GM23338 (cell line): ENCODE measurements at regions not wholly inside any gene's neighbourhood (a gene's known extent, or its start where the extent isn't known, plus 50 kb on each side); places are given as distances from the start of the nearest gene placed in this dataset.

Experiments used
- ATAC-seq: fragments of 200-7000 bp; cut with Tn5 transposase; 3 replicates; pipeline ENCODE4 v1.9.1; 2020
- DNase-seq: peaks from one replicate; pipeline ENCODE4 v3.0.0-alpha.2; 2015; ENCODE audit warnings: low spot score
- H2AFZ ChIP-seq: fragments of 200-600 bp; sonication (generic); 2 replicates; pipeline ENCODE4 v1.8.0; 2016; ENCODE audit warnings: antibody characterized with exemption, mild to moderate bottlenecking, moderate library complexity
- H3F3A ChIP-seq: fragments of 200-600 bp; sonication (generic); replicated peaks from 2 replicates; pipeline ENCODE4 v1.8.0; 2017; ENCODE audit warnings: antibody characterized with exemption, mixed run types, low read depth
- H3K27ac ChIP-seq: fragments of 200-600 bp; sonication (generic); 2 replicates; pipeline ENCODE4 v1.6.1; 2016; ENCODE audit warnings: low read depth
- H3K27me3 ChIP-seq: fragments of 200-600 bp; sonication (generic); 2 replicates; pipeline ENCODE4 v1.8.0; 2016; ENCODE audit warnings: mild to moderate bottlenecking, mixed run types, moderate library complexity; ENCODE audit not compliant: insufficient read depth
- H3K36me3 ChIP-seq: fragments of 200-600 bp; sonication (generic); 2 replicates; pipeline ENCODE4 v1.8.0; 2016; ENCODE audit warnings: mild to moderate bottlenecking; ENCODE audit not compliant: insufficient read depth
- H3K4me1 ChIP-seq: fragments of 200-600 bp; sonication (generic); 2 replicates; pipeline ENCODE4 v1.8.0; 2016; ENCODE audit warnings: mild to moderate bottlenecking, moderate library complexity; ENCODE audit not compliant: insufficient read depth
- H3K4me2 ChIP-seq: fragments of 200-600 bp; sonication (generic); 2 replicates; pipeline ENCODE4 v1.7.1; 2017; ENCODE audit warnings: mixed run types
- H3K4me3 ChIP-seq: fragments of 200-600 bp; sonication (generic); 2 replicates; pipeline ENCODE4 v1.6.1; 2016; ENCODE audit warnings: mixed run types
- H3K79me2 ChIP-seq: fragments of 200-600 bp; sonication (generic); replicated peaks from 2 replicates; pipeline ENCODE4 v1.8.0; 2017; ENCODE audit warnings: mild to moderate bottlenecking; ENCODE audit not compliant: insufficient read depth
- H3K9me2 ChIP-seq: fragments of 200-600 bp; sonication (generic); 2 replicates; pipeline ENCODE4 v1.8.0; 2017; ENCODE audit not compliant: insufficient read depth
- H4K20me1 ChIP-seq: fragments of 200-600 bp; sonication (generic); replicated peaks from 2 replicates; pipeline ENCODE4 v1.8.0; 2017; ENCODE audit warnings: mild to moderate bottlenecking; ENCODE audit not compliant: insufficient read depth
- H3K27ac Mint-ChIP-seq: 2 replicates; pipeline ENCODE4 v1.8.0; 2020; ENCODE audit warnings: inconsistent platforms, mild to moderate bottlenecking, moderate library complexity, mixed read lengths
- H3K27me3 Mint-ChIP-seq: 3 replicates; pipeline ENCODE4 v1.8.0; 2022; ENCODE audit warnings: low read depth, mild to moderate bottlenecking, moderate library complexity, mixed read lengths, inconsistent platforms; ENCODE audit not compliant: insufficient read depth, poor library complexity
- H3K36me3 Mint-ChIP-seq: 3 replicates; pipeline ENCODE4 v1.8.0; 2021; ENCODE audit warnings: low read depth, mild to moderate bottlenecking, inconsistent platforms, moderate library complexity, mixed read lengths
- H3K4me1 Mint-ChIP-seq: 3 replicates; pipeline ENCODE4 v1.8.0; 2020; ENCODE audit warnings: mild to moderate bottlenecking, inconsistent platforms, mixed read lengths
- H3K4me3 Mint-ChIP-seq: 3 replicates; pipeline ENCODE4 v1.8.0; 2021; ENCODE audit warnings: moderate library complexity, mild to moderate bottlenecking, inconsistent platforms, mixed read lengths
- H3K9me3 Mint-ChIP-seq: 3 replicates; pipeline ENCODE4 v1.8.0; 2020; ENCODE audit warnings: moderate library complexity, mild to moderate bottlenecking, inconsistent platforms, mixed read lengths
- CREB1 ChIP-seq: fragments of 250-450 bp; sonication (Bioruptor Pico); IDR thresholded peaks from 2 replicates; pipeline ENCODE4 v1.5.0; 2020; ENCODE audit warnings: low read depth, mild to moderate bottlenecking, moderate library complexity
- CTCF ChIP-seq, 2 experiments: fragments of 200-600 bp in 1 of 2; sonication (generic) in 1 of 2; conservative IDR thresholded peaks; 2 replicates each; pipeline versions ENCODE4 v1.5.1 to v1.6.1; 2016 to 2017; ENCODE audit warnings: antibody characterized with exemption in 2 of 2, low read depth in 2 of 2, mild to moderate bottlenecking in 2 of 2, moderate library complexity in 1 of 2
- ETS1 ChIP-seq: IDR thresholded peaks from 2 replicates; pipeline ENCODE4 v1.6.1; 2016; ENCODE audit warnings: antibody characterized with exemption
- EZH2 ChIP-seq: fragments of 200-600 bp; sonication (generic); IDR thresholded peaks from one replicate; pipeline ENCODE4 v1.8.0; 2017; ENCODE audit warnings: antibody characterized with exemption, mild to moderate bottlenecking, low read depth; ENCODE audit not compliant: unreplicated experiment
- EZH2phosphoT487 ChIP-seq: fragments of 200-600 bp; sonication (generic); IDR thresholded peaks from one replicate; pipeline ENCODE4 v1.8.1; 2018; ENCODE audit warnings: antibody characterized with exemption; ENCODE audit not compliant: unreplicated experiment
- JUNB ChIP-seq: IDR thresholded peaks from one replicate; pipeline ENCODE4 v1.6.1; 2016; ENCODE audit warnings: antibody characterized with exemption; ENCODE audit not compliant: unreplicated experiment
- NANOG ChIP-seq: IDR thresholded peaks from 2 replicates; pipeline ENCODE4 v1.6.1; 2016; ENCODE audit warnings: antibody characterized with exemption, borderline replicate concordance
- POLR2AphosphoS5 ChIP-seq: IDR thresholded peaks from 2 replicates; pipeline ENCODE4 v1.6.1; 2016; ENCODE audit warnings: antibody characterized with exemption, low read depth
- STAT1 ChIP-seq: IDR thresholded peaks from one replicate; pipeline ENCODE4 v1.6.1; 2016; ENCODE audit warnings: antibody characterized with exemption; ENCODE audit not compliant: unreplicated experiment
- ZNF114 ChIP-seq: fragments of 250-450 bp; sonication (Bioruptor Pico); IDR thresholded peaks from 2 replicates; pipeline ENCODE4 v1.5.0; 2020; ENCODE audit warnings: mild to moderate bottlenecking, moderate library complexity
- ZNF331 ChIP-seq: fragments of 250-450 bp; sonication (Bioruptor Pico); IDR thresholded peaks from 2 replicates; pipeline ENCODE4 v1.5.0; 2020; ENCODE audit warnings: low read depth, mild to moderate bottlenecking, moderate library complexity

GRCh38 chr17:77433385-77434135 lies 292.8 kb downstream of the SEC14L1 start:
- H3K36me3 Mint-ChIP-seq = no peaks in the 10 kb centered on the region
- Histone ChIP-seq H3F3A (0 out of 2 replicates have a peak, but pooled peaks cover 5% of the 10 kb centered on the region), H4K20me1 (peaks cover 5% of the 10 kb centered on the region), H3K79me2 (peaks cover 70% of the 10 kb centered on the region), H3K9me2 (no peaks in the 10 kb centered on the region), H3K4me3 (no peak overlapping the region), H2AFZ (no peak overlapping the region), H3K27ac (no peak overlapping the region), H3K4me2 (0 out of 2 replicates have a peak overlapping the region, but pooled peaks have one; percentile 14), H3K36me3 (no peaks in the 10 kb centered on the region), H3K27me3 (no peaks in the 10 kb centered on the region), H3K4me1 (peaks cover 45% of the 10 kb centered on the region)
- H3K4me1 Mint-ChIP-seq = peaks cover 83% of the 10 kb centered on the region
- no peak for ATAC-seq
- no peak overlapping the region for H3K27ac Mint-ChIP-seq
- no peaks in the 10 kb centered on the region for H3K9me3 Mint-ChIP-seq
- TF ChIP-seq ZNF331 = no peak
- TF ChIP-seq EZH2phosphoT487 = no peak
- no peak for TF ChIP-seq NANOG
- TF ChIP-seq ZNF114 = no peak
- TF ChIP-seq JUNB = no peak
- no peak for TF ChIP-seq CTCF (conservative IDR thresholded peaks at IDR 0.05; ENCODE audit: low read depth in 2 of 2)
- TF ChIP-seq STAT1 = no peak
- no peak for TF ChIP-seq CREB1 (CRISPR knock-in tag)
- no peak for TF ChIP-seq EZH2
- no peak for DNase-seq
- no peak overlapping the region for H3K4me3 Mint-ChIP-seq
- peaks cover 13% of the 10 kb centered on the region for H3K27me3 Mint-ChIP-seq

- Mint-ChIP-seq H3K27me3 (peaks cover 13% of the 10 kb centered on the region), H3K27ac (no peak overlapping the region), H3K4me3 (no peak overlapping the region; the same call in 2 of the 3 replicates), H3K36me3 (no peaks in the 10 kb centered on the region), H3K4me1 (peaks cover 81% of the 10 kb centered on the region), H3K9me3 (no peaks in the 10 kb centered on the region)
- 0 out of 2 replicates have a peak, but pooled peaks cover 5% of the 10 kb centered on the region for H3F3A ChIP-seq
- no peaks in the 10 kb centered on the region for H3K27me3 ChIP-seq
- no peak overlapping the region for H3K27ac ChIP-seq
- H3K4me2 ChIP-seq = 0 out of 2 replicates have a peak overlapping the region, but pooled peaks have one; percentile 14
- no peaks in the 10 kb centered on the region for H3K9me2 ChIP-seq
- H2AFZ ChIP-seq = no peak overlapping the region
- no peak overlapping the region for H3K4me3 ChIP-seq
- no peaks in the 10 kb centered on the region for H3K36me3 ChIP-seq
- peaks cover 74% of the 10 kb centered on the region for H3K79me2 ChIP-seq
- ATAC-seq (no peak), DNase-seq (no peak)
- peaks cover 8% of the 10 kb centered on the region for H4K20me1 ChIP-seq
- H3K4me1 ChIP-seq = peaks cover 48% of the 10 kb centered on the region
- TF ChIP-seq ETS1 = no peak
- no peak for TF ChIP-seq POLR2AphosphoS5
- TF ChIP-seq EZH2phosphoT487 = no peak
- no peak for TF ChIP-seq STAT1
- TF ChIP-seq ZNF331 = no peak
- no peak for TF ChIP-seq CREB1 (CRISPR knock-in tag)
Measured at GRCh38 chr17:77434136-77435114, 293.7 kb downstream of the SEC14L1 start.
